Stimulated activated CD8-positive, alpha-beta memory T cell treated with anti-CD3 and anti-CD28 coated beads, Interleukin-15, amount 100 ng/mL, for 24 hours (primary cell): ENCODE measurements at regions not wholly inside any gene's neighbourhood (a gene's known extent, or its start where the extent isn't known, plus 50 kb on each side); places are given as distances from the start of the nearest gene placed in this dataset.
A peak's percentile ranks its signal among the peaks of the same experiment; 100 is the strongest.

ENCODE experiments used
- DNase-seq: peaks from one replicate; pipeline ENCODE4 v3.0.0-alpha.2; 2020; ENCODE audit warnings: low read depth

- no peak for DNase-seq
These were observed 275.1 kb upstream of the GJB5 start for GRCh38 chr1:34479731-34480130.

- DNase-seq: no peak
These were observed 266.7 kb upstream of the GJB5 start for GRCh38 chr1:34488080-34488708.

DNA sequence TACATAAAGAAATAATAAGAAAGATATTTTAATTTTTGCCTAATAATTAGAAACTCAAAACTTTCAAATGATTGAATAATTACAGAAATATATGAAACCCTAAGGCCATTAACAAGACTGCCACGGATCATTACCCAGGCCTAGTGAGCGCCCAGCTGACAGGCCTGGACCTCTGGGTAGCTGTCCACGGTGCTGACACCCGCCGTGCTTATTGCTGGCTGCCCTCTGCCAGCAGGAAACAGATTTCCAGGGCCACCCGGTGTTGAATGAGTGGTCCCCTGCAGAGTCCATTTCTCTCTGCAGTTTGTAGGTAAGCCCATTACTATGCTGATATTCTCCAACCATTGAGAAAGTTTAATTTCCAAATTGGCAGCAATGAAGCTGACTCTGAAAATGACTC, 254.4 kb upstream of the GJB5 start:
- no peak for DNase-seq

- no peak for DNase-seq
These were observed 243.0 kb upstream of the GJB5 start for GRCh38 chr1:34511802-34512201.

DNA sequence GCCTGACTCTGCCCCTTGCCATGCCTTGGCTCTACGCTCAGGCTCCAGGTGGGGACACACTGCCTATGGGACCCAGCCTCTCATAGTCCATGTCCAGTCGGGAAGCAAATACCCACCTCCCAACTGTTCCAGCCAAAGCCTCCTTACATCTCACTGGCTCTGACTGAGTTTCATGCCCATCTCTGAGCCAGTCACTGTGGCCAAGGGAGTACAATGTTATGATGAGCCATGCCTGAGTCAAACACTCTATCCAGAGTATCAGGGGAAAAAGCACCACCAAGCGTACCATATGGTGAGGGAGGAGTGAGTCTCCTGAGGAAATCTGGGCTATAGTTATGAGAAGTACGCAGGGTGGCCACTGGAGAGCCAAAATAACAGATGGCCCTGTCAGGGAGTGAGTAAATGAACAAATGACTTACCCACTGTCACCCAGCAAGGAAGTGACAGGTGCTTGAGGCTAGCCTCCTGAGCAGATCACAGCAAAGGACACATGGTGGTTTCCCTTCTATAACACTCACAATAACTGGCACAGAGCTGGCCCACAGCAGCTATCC, 236.6 kb upstream of the GJB5 start:
- DNase-seq: no peak

DNA sequence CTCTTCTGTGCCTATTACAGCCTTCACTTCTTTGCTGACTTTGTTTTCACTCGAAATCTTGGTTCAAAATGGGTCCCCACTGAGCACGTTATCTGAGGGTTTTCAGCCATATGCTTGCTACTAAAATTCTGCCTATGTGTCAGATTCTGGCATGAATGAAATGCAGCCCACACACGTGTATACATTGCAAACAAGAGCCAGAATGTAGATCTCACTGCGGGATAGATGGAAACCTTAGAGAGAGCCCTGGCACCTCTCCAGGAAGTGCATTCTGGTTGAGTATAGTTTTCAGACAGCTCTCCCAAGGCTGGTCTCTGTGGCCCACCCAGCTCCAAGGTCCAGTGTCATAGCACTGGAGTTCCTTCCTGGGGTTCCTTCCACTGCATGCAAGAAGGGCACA, 234.7 kb upstream of the GJB5 start:
- DNase-seq: no peak

DNA sequence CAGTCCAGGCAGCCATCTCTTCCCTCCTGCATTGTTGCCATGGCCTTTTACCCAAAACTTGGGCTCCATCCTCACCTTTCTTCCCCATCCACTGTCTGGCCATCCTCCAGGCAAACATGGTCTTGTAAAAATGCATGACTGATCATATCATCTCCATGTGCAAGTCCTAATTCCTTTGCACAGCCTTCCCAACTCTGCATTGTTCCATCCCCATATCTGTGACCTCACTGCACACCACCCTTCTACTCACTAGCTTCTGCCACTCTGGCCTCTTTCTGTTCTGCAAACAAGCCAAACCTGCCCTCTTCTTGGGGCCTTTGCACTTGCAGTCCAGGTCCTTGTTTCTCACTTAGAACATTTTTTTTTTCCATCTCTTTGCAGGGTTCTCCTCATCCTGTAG, 230.1 kb upstream of the GJB5 start:
- DNase-seq: no peak

DNA sequence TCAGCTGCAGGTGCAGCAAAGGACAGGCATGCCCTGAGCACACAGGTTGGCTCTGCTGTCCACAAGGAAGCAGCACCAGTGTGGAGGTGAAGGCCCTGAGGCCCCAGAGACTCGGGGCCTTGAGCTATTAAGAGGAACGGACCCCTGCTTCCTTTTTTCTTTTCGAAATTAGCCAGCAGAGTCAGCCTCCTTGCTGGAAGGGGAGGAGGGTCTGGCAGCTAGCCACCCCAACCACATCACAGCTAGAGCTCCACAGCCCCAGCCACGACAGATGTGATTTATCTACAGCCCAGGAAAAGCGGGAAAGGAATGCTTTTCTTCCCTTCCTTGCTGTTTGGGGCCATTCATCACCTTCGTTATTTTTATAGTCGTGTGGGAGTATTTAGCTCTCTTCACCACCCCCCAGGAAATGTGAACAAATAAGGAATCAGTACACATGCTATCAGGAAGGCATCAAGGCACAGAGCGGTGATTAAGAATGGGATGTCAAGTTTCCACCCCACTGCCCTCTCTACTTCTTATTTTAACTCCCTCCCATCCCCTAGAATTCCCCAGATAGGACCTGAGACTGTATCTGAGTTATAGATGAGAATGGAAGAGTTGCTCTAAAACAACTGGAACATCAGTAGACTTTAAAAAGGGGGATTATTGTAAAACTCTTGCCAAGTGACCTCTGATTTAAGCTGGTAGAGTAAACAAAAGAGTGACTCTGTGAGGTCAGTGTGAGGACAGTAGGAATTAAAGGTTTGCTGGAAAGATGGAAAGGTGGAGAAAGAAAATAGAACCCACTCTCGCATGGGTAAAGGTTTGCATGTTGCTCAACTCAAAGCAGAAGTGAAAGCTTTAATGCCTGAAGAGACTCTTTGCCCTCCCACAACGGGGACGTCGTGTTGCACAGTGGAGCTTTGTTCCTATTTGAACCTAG, 224.7 kb upstream of the GJB5 start:
- DNase-seq: no peak

DNA sequence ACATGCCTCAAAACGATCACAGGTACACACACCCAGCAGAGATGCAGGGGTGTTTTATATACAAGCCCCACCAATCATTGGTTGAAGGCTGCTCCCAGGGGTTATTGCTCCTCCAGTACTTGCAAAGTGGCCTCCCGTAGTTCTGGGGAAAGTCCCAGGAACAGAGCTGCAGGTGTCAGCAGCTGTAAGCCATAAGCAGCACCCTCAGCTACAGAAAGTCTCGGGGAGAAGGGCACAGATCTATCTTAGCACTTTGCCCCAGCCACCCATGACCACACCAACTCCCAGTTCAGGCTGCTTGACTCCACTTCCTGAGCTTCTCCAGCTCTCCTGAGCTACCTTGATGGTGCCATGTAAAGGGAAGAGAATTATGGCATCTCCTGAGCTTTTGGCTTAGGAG, 222.7 kb upstream of the GJB5 start:
- no peak for DNase-seq

- no peak for DNase-seq
These were observed 216.4 kb upstream of the GJB5 start for GRCh38 chr1:34538481-34538880.

GRCh38 chr1:34547046-34547674, 207.7 kb upstream of the GJB5 start:
- DNase-seq: no peak

GRCh38 chr1:34549199-34549598, 205.6 kb upstream of the GJB5 start:
- no peak for DNase-seq

DNA sequence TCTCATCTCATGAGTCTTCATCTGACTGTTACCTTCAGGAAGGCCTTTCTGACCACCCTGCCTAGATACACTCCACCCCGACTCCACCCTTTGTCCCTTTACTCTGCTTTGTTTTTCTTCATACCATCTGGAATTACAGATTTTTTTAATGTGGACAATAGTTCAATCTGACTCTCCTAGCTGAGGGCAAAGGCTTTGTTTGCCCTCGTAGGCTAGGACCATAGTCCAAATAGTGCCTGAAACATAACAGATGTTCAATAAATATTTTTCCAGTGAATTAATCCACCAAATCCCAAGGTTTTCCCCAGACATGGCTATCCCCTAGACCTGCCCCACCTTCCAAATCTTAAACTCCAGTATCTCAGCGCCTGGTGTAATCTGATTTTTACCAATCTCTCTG, 176.5 kb upstream of the GJB5 start:
- DNase-seq: no peak

- no peak for DNase-seq
These were observed 172.5 kb upstream of the GJB5 start for GRCh38 chr1:34582356-34582755.

- no peak for DNase-seq
These were observed 167.1 kb upstream of the GJB5 start for GRCh38 chr1:34587761-34588160.

GRCh38 chr1:34590211-34590623, 164.6 kb upstream of the GJB5 start:
- no peak for DNase-seq

DNA sequence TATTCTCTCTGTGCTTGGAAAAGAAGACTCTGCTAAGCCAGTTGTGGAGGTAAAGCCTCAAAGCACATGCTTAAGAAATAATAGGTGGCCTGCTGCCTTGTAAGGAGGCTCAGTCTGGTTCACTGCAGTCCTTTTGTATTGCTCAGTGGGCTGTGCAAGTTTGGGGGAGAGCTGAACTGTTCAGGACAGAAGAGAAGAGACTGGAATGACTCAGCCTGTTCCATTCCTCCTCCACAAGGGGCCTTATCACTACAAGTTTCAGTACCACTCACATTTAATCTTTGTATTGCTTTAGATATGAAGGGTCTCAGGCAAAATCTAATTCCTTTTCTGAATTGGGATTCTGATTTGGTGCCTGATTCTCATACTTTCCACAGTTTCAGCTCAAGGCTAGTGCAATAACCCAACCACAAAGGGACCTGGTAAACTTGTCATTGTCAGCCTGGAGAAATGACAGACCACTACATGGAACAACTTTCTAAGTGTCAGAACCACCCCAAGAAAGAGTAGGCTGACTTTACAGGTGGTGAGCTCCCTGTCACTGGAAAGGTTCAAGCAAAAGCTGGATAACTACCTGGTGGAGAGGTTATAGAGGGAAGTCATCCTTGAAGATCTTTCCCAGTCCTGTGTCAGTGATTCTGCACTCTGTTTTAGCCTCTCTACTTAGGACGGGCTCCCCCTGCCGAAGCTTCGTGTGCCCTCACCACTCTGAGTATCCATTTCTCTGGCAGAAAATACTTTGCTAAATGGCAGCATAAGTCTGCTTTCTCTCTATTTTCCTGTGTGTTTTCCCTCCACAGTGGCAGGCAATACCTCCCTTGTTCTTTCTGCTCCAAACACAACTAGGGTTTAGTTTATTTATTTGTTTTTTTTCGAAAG, 162.9 kb upstream of the GJB5 start:
- no peak for DNase-seq

- peak; percentile 29 for DNase-seq
These were observed 156.9 kb upstream of the GJB5 start for GRCh38 chr1:34597877-34598514.

GRCh38 chr1:34602907-34603306, 151.9 kb upstream of the GJB5 start:
- no peak for DNase-seq

DNA sequence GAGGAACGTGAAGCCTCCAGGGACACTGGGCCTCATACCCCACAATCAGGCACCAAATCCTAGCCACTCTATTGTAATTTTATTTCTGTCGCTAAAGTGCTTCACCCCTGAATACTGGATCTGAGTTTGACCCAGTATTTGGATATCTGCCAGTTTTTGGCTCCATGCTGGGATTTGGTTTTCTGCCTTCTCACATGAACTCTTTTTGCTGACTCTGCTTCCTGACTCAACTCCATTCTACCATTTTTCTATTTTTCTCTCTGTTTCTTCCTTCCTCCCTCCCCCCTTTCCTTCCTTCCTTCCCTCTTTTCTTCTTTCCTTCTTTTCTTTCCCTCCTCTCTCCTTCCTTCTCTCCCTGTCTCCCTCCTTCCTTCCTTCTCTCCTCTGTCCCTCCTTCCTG, 151.3 kb upstream of the GJB5 start:
- no peak for DNase-seq

- no peak for DNase-seq
These were observed 148.3 kb upstream of the GJB5 start for GRCh38 chr1:34606504-34606903.
